WTC11 (cell line): ENCODE measurements at regions not wholly inside any gene's neighbourhood (a gene's known extent, or its start where the extent isn't known, plus 50 kb on each side); places are given as distances from the start of the nearest gene placed in this dataset.

ENCODE experiments used
- ATAC-seq: fragments of 200-7000 bp; cut with Tn5 transposase; 2 replicates; pipeline ENCODE4 v1.10.0; 2021; ENCODE audit warnings: mild to moderate bottlenecking, moderate library complexity
- CTCF ChIA-PET: fragments of 300-600 bp; sonication (Branson Sonifier 250); formaldehyde crosslinking; loops from one replicate; lab custom pipeline; 2021; ENCODE audit warnings: antibody characterized with exemption; lab: Charles Lee
- POLR2A ChIA-PET: fragments of 350-600 bp; sonication (Branson Sonifier 250); formaldehyde crosslinking; loops from one replicate; lab custom pipeline; 2021; ENCODE audit warnings: antibody characterized with exemption; lab: Charles Lee
- DNase-seq: peaks from one replicate; pipeline ENCODE4 v3.0.0; 2021; ENCODE audit warnings: low spot score
- H3K27ac Mint-ChIP-seq: 2 replicates; pipeline ENCODE4 v1.8.0; 2021; ENCODE audit warnings: mixed read lengths
- H3K27me3 Mint-ChIP-seq: 2 replicates; pipeline ENCODE4 v1.8.0; 2021; ENCODE audit warnings: low read depth, mild to moderate bottlenecking, moderate library complexity, mixed read lengths
- H3K36me3 Mint-ChIP-seq: 2 replicates; pipeline ENCODE4 v1.8.0; 2021; ENCODE audit warnings: mixed read lengths
- H3K4me1 Mint-ChIP-seq: 2 replicates; pipeline ENCODE4 v1.8.0; 2022; ENCODE audit warnings: mixed read lengths
- H3K4me3 Mint-ChIP-seq: 2 replicates; pipeline ENCODE4 v1.8.0; 2021; ENCODE audit warnings: mild to moderate bottlenecking, moderate library complexity, mixed read lengths
- H3K9me3 Mint-ChIP-seq: 2 replicates; pipeline ENCODE4 v1.8.0; 2021; ENCODE audit warnings: mixed read lengths
- ATF1 ChIP-seq: sonication (generic); formaldehyde crosslinking; IDR thresholded peaks from 2 replicates; pipeline ENCODE4 v1.8.1; 2023; ENCODE audit warnings: mild to moderate bottlenecking, moderate library complexity, missing genetic modification reagents
- ATF6 ChIP-seq: sonication (generic); formaldehyde crosslinking; IDR thresholded peaks from 2 replicates; pipeline ENCODE4 v1.8.1; 2023; ENCODE audit warnings: mild to moderate bottlenecking, missing genetic modification reagents
- CREB1 ChIP-seq: sonication (generic); formaldehyde crosslinking; IDR thresholded peaks from 2 replicates; pipeline ENCODE4 v1.8.0; 2023; ENCODE audit warnings: mild to moderate bottlenecking, missing genetic modification reagents
- CTCF ChIP-seq: fragments of 200-600 bp; IDR thresholded peaks from 2 replicates; pipeline ENCODE4 v1.8.0; 2022; ENCODE audit warnings: antibody characterized with exemption
- E2F5 ChIP-seq: sonication (generic); formaldehyde crosslinking; IDR thresholded peaks from 2 replicates; pipeline ENCODE4 v1.8.1; 2022; ENCODE audit warnings: mild to moderate bottlenecking, moderate library complexity, missing genetic modification reagents
- KAT7 ChIP-seq: sonication (generic); formaldehyde crosslinking; IDR thresholded peaks from 2 replicates; pipeline ENCODE4 v1.8.1; 2023; ENCODE audit warnings: missing genetic modification reagents, mild to moderate bottlenecking, borderline replicate concordance
- MXD4 ChIP-seq: fragments of 250-450 bp; sonication (Bioruptor Pico); IDR thresholded peaks from 2 replicates; pipeline ENCODE4 v1.8.0; 2021; ENCODE audit warnings: mild to moderate bottlenecking, moderate library complexity, borderline replicate concordance
- NFE2L1 ChIP-seq: sonication (generic); formaldehyde crosslinking; IDR thresholded peaks from 2 replicates; pipeline ENCODE4 v1.8.1; 2023; ENCODE audit warnings: missing genetic modification reagents
- NR2C2 ChIP-seq: sonication (generic); formaldehyde crosslinking; IDR thresholded peaks from 2 replicates; pipeline ENCODE4 v1.8.0; 2022; ENCODE audit warnings: mild to moderate bottlenecking, missing genetic modification reagents
- NR3C1 ChIP-seq: sonication (generic); formaldehyde crosslinking; conservative IDR thresholded peaks from 2 replicates; pipeline ENCODE4 v1.8.1; 2023; ENCODE audit warnings: low read depth, mild to moderate bottlenecking, missing genetic modification reagents
- PREB ChIP-seq: sonication (generic); formaldehyde crosslinking; IDR thresholded peaks from 2 replicates; pipeline ENCODE4 v1.8.1; 2022; ENCODE audit warnings: mild to moderate bottlenecking, missing genetic modification reagents, moderate library complexity, borderline replicate concordance
- RORB ChIP-seq: fragments of 250-450 bp; sonication (Bioruptor Pico); IDR thresholded peaks from 2 replicates; pipeline ENCODE4 v1.9.0; 2021; ENCODE audit warnings: mild to moderate bottlenecking
- SMAD4 ChIP-seq: sonication (generic); formaldehyde crosslinking; IDR thresholded peaks from 2 replicates; pipeline ENCODE4 v1.8.0; 2022; ENCODE audit warnings: mild to moderate bottlenecking, missing genetic modification reagents
- TEAD4 ChIP-seq: sonication (generic); formaldehyde crosslinking; IDR thresholded peaks from 2 replicates; pipeline ENCODE4 v1.8.0; 2022; ENCODE audit warnings: mild to moderate bottlenecking, missing genetic modification reagents
- USF1 ChIP-seq: sonication (generic); formaldehyde crosslinking; IDR thresholded peaks from 2 replicates; pipeline ENCODE4 v1.8.0; 2022; ENCODE audit warnings: mild to moderate bottlenecking, missing genetic modification reagents
- ZNF317 ChIP-seq: sonication (generic); formaldehyde crosslinking; IDR thresholded peaks from 2 replicates; pipeline ENCODE4 v1.8.1; 2023; ENCODE audit warnings: low read depth, mild to moderate bottlenecking, moderate library complexity, missing genetic modification reagents, borderline replicate concordance
- ZNF423 ChIP-seq: fragments of 250-450 bp; sonication (Bioruptor Pico); IDR thresholded peaks from 2 replicates; pipeline ENCODE4 v2.1.2; 2022; ENCODE audit warnings: mild to moderate bottlenecking, moderate library complexity
- ZNF425 ChIP-seq: fragments of 250-450 bp; sonication (Bioruptor Pico); conservative IDR thresholded peaks from 2 replicates; pipeline ENCODE4 v1.9.0; 2021; ENCODE audit warnings: mild to moderate bottlenecking

GRCh38 chr12:77120156-77121085, 55.1 kb upstream of the E2F7 start:
- H3K4me3 Mint-ChIP-seq: no peak overlapping the region
- no peaks in the 10 kb centered on the region for H3K9me3 Mint-ChIP-seq
- ATAC-seq: no peak
- POLR2A ChIA-PET: no interaction called here
- no peaks in the 10 kb centered on the region for H3K4me1 Mint-ChIP-seq
- H3K27ac Mint-ChIP-seq: no peak overlapping the region
- H3K36me3 Mint-ChIP-seq: no peaks in the 10 kb centered on the region
- CTCF ChIA-PET: no interaction called here
- H3K27me3 Mint-ChIP-seq: no peaks in the 10 kb centered on the region
- TF ChIP-seq MXD4 (no peak), SMAD4 (CRISPR knock-in tag) (no peak), E2F5 (no peak), NR2C2 (no peak), ZNF423 (CRISPR knock-in tag) (no peak), ZNF425 (CRISPR knock-in tag) (no peak), NFE2L1 (CRISPR knock-in tag) (no peak), CTCF (no peak), PREB (CRISPR knock-in tag) (no peak), RORB (no peak), ATF6 (CRISPR knock-in tag) (no peak)
- DNase-seq: no peak

- H3K27me3 Mint-ChIP-seq: no peaks in the 10 kb centered on the region
- H3K27ac Mint-ChIP-seq: no peak overlapping the region
- no peaks in the 10 kb centered on the region for H3K36me3 Mint-ChIP-seq
Measured at GRCh38 chr12:77118696-77119095, 53.3 kb upstream of the E2F7 start.

More at GRCh38 chr12:77118696-77119095, 53.3 kb upstream of the E2F7 start:
- TF ChIP-seq NR3C1 (CRISPR knock-in tag): no peak
- no peak for TF ChIP-seq PREB (CRISPR knock-in tag)
- no peak for TF ChIP-seq KAT7 (CRISPR knock-in tag)
- no peak for TF ChIP-seq ATF1 (CRISPR knock-in tag)
- TF ChIP-seq TEAD4 (CRISPR knock-in tag): no peak
- TF ChIP-seq ZNF317: no peak
- no peak for TF ChIP-seq USF1 (CRISPR knock-in tag)
- no peak for TF ChIP-seq CREB1
- Mint-ChIP-seq H3K9me3 (no peaks in the 10 kb centered on the region), H3K4me1 (peaks cover 3% of the 10 kb centered on the region), H3K4me3 (no peak overlapping the region)
- ATAC-seq (no peak), DNase-seq (no peak)
- CTCF ChIA-PET: no interaction called here
- POLR2A ChIA-PET: no interaction called here
